Upper lobe of left lung (tissue), 4 donors: ENCODE measurements at regions not wholly inside any gene's neighbourhood (a gene's known extent, or its start where the extent isn't known, plus 50 kb on each side); places are given as distances from the start of the nearest gene placed in this dataset.

Experiments
- CTCF ChIP-seq, 6 experiments: fragments of 450-650 bp in 4 of 6; fragments of 200-600 bp in 2 of 6; sonication (generic) in 2 of 6; IDR thresholded peaks; one replicate each; pipeline ENCODE4 v1.5.1; 2016 to 2019; ENCODE audit warnings: antibody characterized with exemption in 6 of 6
- POLR2A ChIP-seq, 4 donors: fragments of 450-650 bp; IDR thresholded peaks; one replicate each; pipeline ENCODE4 v1.5.1; 2016 to 2017; ENCODE audit warnings: antibody characterized with exemption in 4 of 4, mild to moderate bottlenecking in 2 of 4
- POLR2AphosphoS5 ChIP-seq, 2 donors: sonication (generic); formaldehyde crosslinking; IDR thresholded peaks; one replicate each; pipeline ENCODE4 v1.5.1; 2017; ENCODE audit warnings: antibody characterized with exemption in 2 of 2

GRCh38 chr18:28960146-28960545, 783.2 kb upstream of the CDH2 start:
- TF ChIP-seq CTCF (IDR thresholded peaks at IDR 0.05) (no peak), POLR2A (IDR thresholded peaks at IDR 0.05) (no peak), POLR2AphosphoS5 (IDR thresholded peaks at IDR 0.05) (no peak)
